ENCODE measurements at regions not wholly inside any gene's neighbourhood (a gene's known extent, or its start where the extent isn't known, plus 50 kb on each side); places are given as distances from the start of the nearest gene placed in this dataset.

- no peaks in the 10 kb centered on the region for H4K20me1 ChIP-seq (ENCODE audit: control insufficient read depth, extremely low read depth, insufficient read depth, low read length)
- no peaks in the 10 kb centered on the region for H3K9me3 ChIP-seq (ENCODE audit: control insufficient read depth, low read depth, low read length)
- no peaks in the 10 kb centered on the region for H3K36me3 ChIP-seq (ENCODE audit: control insufficient read depth in 2 of 2, extremely low read depth in 1 of 2, insufficient read depth in 2 of 2, low read length in 2 of 2)
- H2AFZ ChIP-seq (ENCODE audit: control insufficient read depth, low read length) = no peak overlapping the region
- no peaks in the 10 kb centered on the region for H3K79me2 ChIP-seq (ENCODE audit: control insufficient read depth, insufficient read depth, low read length)
- TF ChIP-seq CTCF (optimal IDR thresholded peaks at IDR 0.05 in 1 of 3, IDR thresholded peaks at IDR 0.05 in 1 of 3, conservative IDR thresholded peaks at IDR 0.05 in 1 of 3; ENCODE audit: extremely low read depth in 1 of 3, insufficient read depth in 2 of 3, low read length in 3 of 3) (peak; percentile 62 to 90 (median 74)), EZH2 (IDR thresholded peaks at IDR 0.05; ENCODE audit: low read length) (no peak)
- dilution Hi-C loops (cut with MboI; ENCODE audit: extremely low pct_ligation_motif_present, low sequenced_read_pairs) = no loop called here
- DNase-seq (ENCODE audit: low read depth, low spot score) (peak; percentile 13), FAIRE-seq (peak; percentile 94)
- no peak overlapping the region for H3K4me3 ChIP-seq (ENCODE audit: control insufficient read depth in 2 of 3, extremely low read depth in 1 of 3, insufficient read depth in 2 of 3, low read depth in 1 of 3, low read length in 3 of 3)
- no peak overlapping the region for H3K9ac ChIP-seq (ENCODE audit: control insufficient read depth, extremely low read depth, insufficient read depth, low read length)
- H3K27me3 ChIP-seq (ENCODE audit: control insufficient read depth, extremely low read depth, insufficient read depth, low read length) = no peaks in the 10 kb centered on the region
- H3K27ac ChIP-seq (ENCODE audit: control insufficient read depth, insufficient read depth, low read length) = no peak overlapping the region
- H3K4me1 ChIP-seq (ENCODE audit: control insufficient read depth, extremely low read depth, insufficient read depth, low read length) = no peaks in the 10 kb centered on the region
- H3K4me2 ChIP-seq (ENCODE audit: control insufficient read depth, extremely low read depth, insufficient read depth, low read depth, low read length) = no peak overlapping the region
- H3K9me1 ChIP-seq (ENCODE audit: control insufficient read depth, extremely low read depth, insufficient read depth, low read length) = no peaks in the 10 kb centered on the region
Measured at GRCh38 chr4:101730291-101731117, 60.0 kb upstream of the BANK1 start.

DNA sequence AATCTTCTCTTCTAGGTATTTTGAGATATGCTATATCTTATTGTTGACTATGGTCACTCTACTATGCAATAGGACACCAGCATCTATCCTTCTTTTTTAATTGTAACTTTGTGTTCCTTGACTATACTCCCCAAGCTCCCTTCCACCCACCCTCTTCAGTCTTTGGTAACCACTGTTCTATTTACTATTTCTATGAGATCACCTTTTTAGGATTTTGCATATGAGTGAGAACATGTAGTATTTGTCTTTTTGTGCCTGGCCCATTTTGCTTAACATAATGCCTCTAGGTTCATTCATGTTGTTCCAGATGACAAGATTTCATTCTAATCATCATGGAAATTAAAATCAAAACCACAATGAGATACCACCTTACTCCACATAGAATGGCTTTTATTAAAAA is 63.3 kb upstream of the BANK1 start:
- Histone ChIP-seq H3K27me3 (ENCODE audit: control insufficient read depth, extremely low read depth, insufficient read depth, low read length) (no peaks in the 10 kb centered on the region), H3K4me2 (ENCODE audit: control insufficient read depth, extremely low read depth, insufficient read depth, low read depth, low read length) (no peak overlapping the region), H3K9me1 (ENCODE audit: control insufficient read depth, extremely low read depth, insufficient read depth, low read length) (no peaks in the 10 kb centered on the region), H3K9me3 (ENCODE audit: control insufficient read depth, low read depth, low read length) (no peaks in the 10 kb centered on the region), H3K27ac (ENCODE audit: control insufficient read depth, insufficient read depth, low read length) (no peak overlapping the region), H3K4me1 (ENCODE audit: control insufficient read depth, extremely low read depth, insufficient read depth, low read length) (no peaks in the 10 kb centered on the region), H3K4me3 (ENCODE audit: control insufficient read depth in 2 of 3, extremely low read depth in 1 of 3, insufficient read depth in 2 of 3, low read depth in 1 of 3, low read length in 3 of 3) (no peak overlapping the region), H3K79me2 (ENCODE audit: control insufficient read depth, insufficient read depth, low read length) (no peaks in the 10 kb centered on the region), H3K9ac (ENCODE audit: control insufficient read depth, extremely low read depth, insufficient read depth, low read length) (no peak overlapping the region), H2AFZ (ENCODE audit: control insufficient read depth, low read length) (no peak overlapping the region), H3K36me3 (ENCODE audit: control insufficient read depth in 2 of 2, extremely low read depth in 1 of 2, insufficient read depth in 2 of 2, low read length in 2 of 2) (no peaks in the 10 kb centered on the region), H4K20me1 (ENCODE audit: control insufficient read depth, extremely low read depth, insufficient read depth, low read length) (no peaks in the 10 kb centered on the region)
- TF ChIP-seq EZH2 (IDR thresholded peaks at IDR 0.05; ENCODE audit: low read length) = no peak
- no peak for TF ChIP-seq CTCF (optimal IDR thresholded peaks at IDR 0.05 in 1 of 3, IDR thresholded peaks at IDR 0.05 in 1 of 3, conservative IDR thresholded peaks at IDR 0.05 in 1 of 3; ENCODE audit: extremely low read depth in 1 of 3, insufficient read depth in 2 of 3, low read length in 3 of 3)
- dilution Hi-C loops (cut with MboI; ENCODE audit: extremely low pct_ligation_motif_present, low sequenced_read_pairs) = no loop called here
- no peak for FAIRE-seq
- DNase-seq (ENCODE audit: low read depth, low spot score) = no peak
